K562 (cell line): ENCODE measurements at regions not wholly inside any gene's neighbourhood (a gene's known extent, or its start where the extent isn't known, plus 50 kb on each side); places are given as distances from the start of the nearest gene placed in this dataset.
A peak's percentile ranks its signal among the peaks of the same experiment; 100 is the strongest.

Experiments
- ARID1B ChIP-seq: fragments of 450-650 bp; IDR thresholded peaks from 2 replicates; pipeline ENCODE4 v1.6.1; 2016; ENCODE audit warnings: antibody characterized with exemption, mild to moderate bottlenecking, inconsistent platforms
- BRD9 ChIP-seq: fragments of 450-650 bp; IDR thresholded peaks from 2 replicates; pipeline ENCODE4 v1.6.1; 2018; ENCODE audit warnings: low read depth; ENCODE audit not compliant: partially characterized antibody
- C11orf30 ChIP-seq: fragments of 450-650 bp; IDR thresholded peaks from 2 replicates; pipeline ENCODE4 v1.6.1; 2016; ENCODE audit warnings: low read depth, mild to moderate bottlenecking
- CHD1 ChIP-seq: fragments of 200-600 bp; sonication (generic); IDR thresholded peaks from one replicate; pipeline ENCODE4 v1.6.1; 2012; ENCODE audit warnings: mild to moderate bottlenecking, moderate library complexity, low read length, inconsistent platforms
- ESRRA ChIP-seq: fragments of 450-650 bp; IDR thresholded peaks from 2 replicates; pipeline ENCODE4 v1.6.1; 2014; ENCODE audit warnings: low read depth, mild to moderate bottlenecking, moderate library complexity, borderline replicate concordance
- GTF2A2 ChIP-seq: IDR thresholded peaks from 2 replicates; pipeline ENCODE4 v1.6.1; 2016; ENCODE audit warnings: mild to moderate bottlenecking, missing genetic modification characterization, missing compliant biosample characterization
- HMGN3 ChIP-seq: IDR thresholded peaks from 2 replicates; pipeline ENCODE4 v1.6.1; 2011; ENCODE audit warnings: borderline replicate concordance, low read depth, mild to moderate bottlenecking, mixed read lengths, low read length; ENCODE audit not compliant: insufficient read length; ENCODE audit errors: extremely low read depth
- L3MBTL2 ChIP-seq: fragments of 450-650 bp; IDR thresholded peaks from 2 replicates; pipeline ENCODE4 v1.6.1; 2016; ENCODE audit warnings: mild to moderate bottlenecking, moderate library complexity
- MAFF ChIP-seq: IDR thresholded peaks from 2 replicates; pipeline ENCODE4 v1.6.1; 2012; ENCODE audit warnings: low read length, improper control_type of control experiment
- PHF8 ChIP-seq: fragments of 200-600 bp; sonication (generic); IDR thresholded peaks from 2 replicates; pipeline ENCODE4 v1.6.1; 2012; ENCODE audit warnings: mixed run types, mild to moderate bottlenecking, inconsistent platforms, low read length, moderate library complexity, borderline replicate concordance
- POLR2H ChIP-seq: IDR thresholded peaks from 2 replicates; pipeline ENCODE4 v1.6.1; 2016; ENCODE audit warnings: missing genetic modification characterization, low read depth, mild to moderate bottlenecking, control low read depth, missing compliant biosample characterization, moderate library complexity
- RBM14 ChIP-seq: fragments of 200-400 bp; formaldehyde crosslinking; IDR thresholded peaks from 2 replicates; pipeline ENCODE4 v1.6.1; 2018; ENCODE audit warnings: low read depth, mild to moderate bottlenecking, low read length, moderate library complexity, borderline replicate concordance; ENCODE audit not compliant: insufficient read depth
- RREB1 ChIP-seq: fragments of 250-450 bp; sonication (Bioruptor Pico); IDR thresholded peaks from 2 replicates; pipeline ENCODE4 v1.4.0; 2020
- TCF15 ChIP-seq: fragments of 250-450 bp; sonication (Bioruptor Pico); IDR thresholded peaks from 2 replicates; pipeline ENCODE4 v1.8.0; 2022; ENCODE audit warnings: moderate library complexity, mild to moderate bottlenecking, inconsistent platforms
- ZNF445 ChIP-seq: fragments of 250-450 bp; sonication (Bioruptor Pico); IDR thresholded peaks from 2 replicates; pipeline ENCODE4 v1.4.0; 2020; ENCODE audit warnings: low read depth, mild to moderate bottlenecking, moderate library complexity
- ZNF639 ChIP-seq, 2 experiments: fragments of 200-800 bp in 1 of 2; sonication (Bioruptor generic) in 1 of 2; sonication (generic) in 1 of 2; formaldehyde crosslinking in 1 of 2; IDR thresholded peaks in 1 of 2; conservative IDR thresholded peaks in 1 of 2; 2 replicates each; pipeline versions ENCODE4 v1.5.0 to v1.6.1; 2016 to 2020; ENCODE audit warnings: missing compliant biosample characterization in 1 of 2, missing genetic modification characterization in 1 of 2, missing genetic modification reagents in 1 of 2
- ZNF77 ChIP-seq: fragments of 250-450 bp; sonication (Bioruptor Pico); IDR thresholded peaks from 2 replicates; pipeline ENCODE4 v1.5.0; 2020
- TF ChIP-seq, protein P1 (sequence below): sonication (generic); formaldehyde crosslinking; IDR thresholded peaks from 2 replicates; pipeline ENCODE4 v1.8.1; 2023; ENCODE audit warnings: mild to moderate bottlenecking, missing genetic modification reagents

GRCh38 chr16:85359147-85359822, 247.0 kb upstream of the CIBAR2 start (continued):
- TF ChIP-seq RBM14 (no peak), BRD9 (peak; percentile 66), TCF15 (CRISPR knock-in tag) (no peak), PHF8 (no peak; the same call in 1 of the 2 replicates), ESRRA (peak; percentile 85; the same call in 1 of the 2 replicates), POLR2H (tag) (no peak), GTF2A2 (tag) (no peak), HMGN3 (peak; percentile 75), CHD1 (no peak), RREB1 (CRISPR knock-in tag) (peak; percentile 72; the same call in 1 of the 2 replicates), C11orf30 (no peak), ARID1B (peak; percentile 92), ZNF77 (CRISPR knock-in tag) (no peak), ZNF445 (no peak), MAFF (peak; percentile 54; the same call in 1 of the 2 replicates), ZNF639 (CRISPR knock-in tag; conservative IDR thresholded peaks at IDR 0.05 in 1 of 2, IDR thresholded peaks at IDR 0.05 in 1 of 2) (0 out of 4 replicates have a peak, but pooled peaks of 1 of the 2 experiments have one; percentile 30), L3MBTL2 (peak; percentile 54; the same call in 1 of the 2 replicates)
- TF ChIP-seq, protein P1, sequence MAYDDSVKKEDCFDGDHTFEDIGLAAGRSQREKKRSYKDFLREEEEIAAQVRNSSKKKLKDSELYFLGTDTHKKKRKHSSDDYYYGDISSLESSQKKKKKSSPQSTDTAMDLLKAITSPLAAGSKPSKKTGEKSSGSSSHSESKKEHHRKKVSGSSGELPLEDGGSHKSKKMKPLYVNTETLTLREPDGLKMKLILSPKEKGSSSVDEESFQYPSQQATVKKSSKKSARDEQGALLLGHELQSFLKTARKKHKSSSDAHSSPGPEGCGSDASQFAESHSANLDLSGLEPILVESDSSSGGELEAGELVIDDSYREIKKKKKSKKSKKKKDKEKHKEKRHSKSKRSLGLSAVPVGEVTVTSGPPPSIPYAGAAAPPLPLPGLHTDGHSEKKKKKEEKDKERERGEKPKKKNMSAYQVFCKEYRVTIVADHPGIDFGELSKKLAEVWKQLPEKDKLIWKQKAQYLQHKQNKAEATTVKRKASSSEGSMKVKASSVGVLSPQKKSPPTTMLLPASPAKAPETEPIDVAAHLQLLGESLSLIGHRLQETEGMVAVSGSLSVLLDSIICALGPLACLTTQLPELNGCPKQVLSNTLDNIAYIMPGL: peak; percentile 80
